ENCODE measurements at regions not wholly inside any gene's neighbourhood (a gene's known extent, or its start where the extent isn't known, plus 50 kb on each side); places are given as distances from the start of the nearest gene placed in this dataset.

- no peak for DNase-seq
These were observed 53.1 kb upstream of the ANKRD55 start for GRCh38 chr5:56286015-56286884.

DNA sequence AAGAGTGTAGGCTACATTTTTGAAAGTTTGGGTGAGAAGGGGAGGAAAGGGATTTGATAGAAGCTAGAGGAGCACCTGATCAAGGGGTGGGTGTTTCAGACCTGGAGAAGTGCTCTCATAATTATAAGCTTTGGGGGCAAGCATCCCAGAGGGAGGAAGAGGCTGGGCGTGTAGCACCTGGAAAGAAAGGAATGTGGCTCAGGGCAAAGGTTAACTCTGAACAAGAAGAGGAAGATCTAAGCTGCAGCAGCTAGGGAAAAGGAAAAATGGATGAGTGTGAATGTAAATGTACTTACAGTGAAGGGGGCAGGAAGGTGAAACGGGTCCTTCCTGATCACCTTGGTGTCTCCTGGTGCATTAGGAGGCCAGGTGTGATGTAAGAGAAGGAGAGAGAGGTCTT is 49.8 kb upstream of the ANKRD55 start:
- no peak for DNase-seq
